HG03354 (cell line): ENCODE measurements at regions not wholly inside any gene's neighbourhood (a gene's known extent, or its start where the extent isn't known, plus 50 kb on each side); places are given as distances from the start of the nearest gene placed in this dataset.
"Not testable (repeated sequence)": the region's sequence is repeated elsewhere in the genome, so short reads cannot be mapped to it uniquely, and the experiment has no call there.

Source experiments
- ATAC-seq: cut with Tn5 transposase; IDR thresholded peaks from one replicate; pipeline ENCODE4 v1.9.1; 2021; ENCODE audit warnings: mild to moderate bottlenecking; ENCODE audit not compliant: unreplicated experiment, poor library complexity, severe bottlenecking

GRCh38 chr13:50185769-50186763 is 170.8 kb downstream of the KCNRG start:
- not testable (repeated sequence) for ATAC-seq

- ATAC-seq: no peak
Observed at GRCh38 chr13:50187352-50188029, 172.2 kb downstream of the KCNRG start.

GRCh38 chr13:50188696-50189095 is 173.5 kb downstream of the KCNRG start:
- no peak for ATAC-seq

GRCh38 chr13:50189450-50189849 is 174.2 kb downstream of the KCNRG start:
- ATAC-seq: no peak

GRCh38 chr13:50191004-50191403 is 175.8 kb downstream of the KCNRG start:
- ATAC-seq: no peak

- ATAC-seq: no peak
Observed at GRCh38 chr13:50192272-50192813, 177.1 kb downstream of the KCNRG start.

- no peak for ATAC-seq
Observed at GRCh38 chr13:50195045-50195444, 179.8 kb downstream of the KCNRG start.

GRCh38 chr13:50196118-50196517 is 180.9 kb downstream of the KCNRG start:
- ATAC-seq: no peak

GRCh38 chr13:50197705-50198104 is 182.5 kb downstream of the KCNRG start:
- no peak for ATAC-seq

GRCh38 chr13:50198508-50198907 is 183.3 kb downstream of the KCNRG start:
- ATAC-seq: no peak

- no peak for ATAC-seq
Observed at GRCh38 chr13:50200569-50200968, 185.3 kb downstream of the KCNRG start.

- ATAC-seq: no peak
Observed at GRCh38 chr13:50200988-50201387, 185.7 kb downstream of the KCNRG start.

- no peak for ATAC-seq
Observed at GRCh38 chr13:50202485-50202884, 187.2 kb downstream of the KCNRG start.

- ATAC-seq: no peak
Observed at GRCh38 chr13:50203256-50203941, 188.2 kb downstream of the KCNRG start.

GRCh38 chr13:50205581-50205980 is 190.3 kb downstream of the KCNRG start:
- ATAC-seq: no peak

- no peak for ATAC-seq
Observed at GRCh38 chr13:50208826-50209335, 193.6 kb downstream of the KCNRG start.

- no peak for ATAC-seq
Observed at GRCh38 chr13:50209631-50210030, 194.4 kb downstream of the KCNRG start.

GRCh38 chr13:50213526-50213925 is 198.3 kb downstream of the KCNRG start:
- no peak for ATAC-seq

- ATAC-seq: no peak
Observed at GRCh38 chr13:50214514-50214913, 199.3 kb downstream of the KCNRG start.

- no peak for ATAC-seq
Observed at GRCh38 chr13:50215399-50215798, 200.2 kb downstream of the KCNRG start.
